ENCODE measurements at regions not wholly inside any gene's neighbourhood (a gene's known extent, or its start where the extent isn't known, plus 50 kb on each side); places are given as distances from the start of the nearest gene placed in this dataset.
"Not testable (repeated sequence)": the region's sequence is repeated elsewhere in the genome, so short reads cannot be mapped to it uniquely, and the experiment has no call there.

GRCh38 chr2:131309833-131310232 lies 54.1 kb downstream of the RAB6D start:
- no CpG with 5 or more reads among the region's 3 CpGs for WGBS (ENCODE audit: extremely low coverage, insufficient read length, low lambda C conversion rate)
- not testable (repeated sequence) for H2AK5ac ChIP-seq (ENCODE audit: insufficient read length, low read length); H3K23ac ChIP-seq (ENCODE audit: insufficient read length, low read depth, low read length); H4K20me1 ChIP-seq (ENCODE audit: control insufficient read depth, insufficient read depth, insufficient read length); H3K27ac Mint-ChIP-seq; H3K4me1 Mint-ChIP-seq; H4K5ac ChIP-seq (ENCODE audit: insufficient read length, low read depth, low read length); H2BK20ac ChIP-seq (ENCODE audit: low read depth, low read length, poor library complexity, severe bottlenecking); H3K23me2 ChIP-seq (ENCODE audit: insufficient read length, low read depth, low read length, poor library complexity, severe bottlenecking); DNase-seq; H3K36me3 Mint-ChIP-seq (ENCODE audit: insufficient read depth in 1 of 3, low read depth in 3 of 3); H4K91ac ChIP-seq (ENCODE audit: insufficient read length, low read depth, low read length); H3K27me3 Mint-ChIP-seq (ENCODE audit: low read depth); H3K56ac ChIP-seq (ENCODE audit: insufficient read length, low read depth, low read length); H3K14ac ChIP-seq (ENCODE audit: insufficient read depth, low read length); H3K9ac ChIP-seq (ENCODE audit: extremely low read depth, insufficient read length, low read length); H3K27me3 ChIP-seq (ENCODE audit: insufficient read depth, low read length); H3K4me1 ChIP-seq (ENCODE audit: insufficient read depth, low read length); H2BK5ac ChIP-seq (ENCODE audit: insufficient read length, low read length); H3T11ph ChIP-seq (ENCODE audit: low read length); H2BK15ac ChIP-seq (ENCODE audit: low read depth, low read length); H3K9me3 ChIP-seq (ENCODE audit: control insufficient read depth, low read depth, low read length); H2AFZ ChIP-seq (ENCODE audit: low read length); H3K4me3 Mint-ChIP-seq; H4K8ac ChIP-seq (replicated peaks; ENCODE audit: insufficient read length, low read depth, low read length); H3K27ac ChIP-seq (ENCODE audit: insufficient read length, low read depth, low read length); H3K4me2 ChIP-seq (ENCODE audit: insufficient read depth, insufficient read length, low read length); H3K79me2 ChIP-seq (ENCODE audit: insufficient read depth, low read length); H3K18ac ChIP-seq (ENCODE audit: insufficient read length, low read depth, low read length); H3K79me1 ChIP-seq (ENCODE audit: insufficient read depth, low read depth, low read length, poor library complexity, severe bottlenecking); H2BK120ac ChIP-seq (ENCODE audit: low read depth, low read length, poor library complexity, severe bottlenecking); H3K4ac ChIP-seq (ENCODE audit: low read depth, low read length); H3K9me3 Mint-ChIP-seq; H2BK12ac ChIP-seq (ENCODE audit: insufficient read length, low read depth, low read length)
